A549 (cell line): ENCODE measurements at regions not wholly inside any gene's neighbourhood (a gene's known extent, or its start where the extent isn't known, plus 50 kb on each side); places are given as distances from the start of the nearest gene placed in this dataset.

Experiments
- ATAC-seq, 2 experiments: fragments of 200-7000 bp in 1 of 2; fragments of >200 bp in 1 of 2; cut with Nextera tagmentation in 1 of 2; cut with Tn5 transposase in 1 of 2; 3 replicates each; pipeline versions ENCODE4 v1.8.0 to v1.9.1; 2018 to 2020; ENCODE audit warnings: mild to moderate bottlenecking in 1 of 2, moderate library complexity in 1 of 2
- CTCF ChIA-PET: fragments of 300-600 bp; sonication (Branson Sonifier 250); formaldehyde crosslinking; extraction: SDS; loops from one replicate; lab custom pipeline; 2021; ENCODE audit warnings: antibody characterized with exemption, inconsistent platforms; lab: Yijun Ruan, JAX
- POLR2A ChIA-PET: fragments of 350-600 bp; formaldehyde crosslinking; extraction: SDS; loops from one replicate; lab custom pipeline; 2021; ENCODE audit warnings: antibody characterized with exemption, inconsistent platforms; lab: Yijun Ruan, JAX
- DNase-seq, 2 experiments: peaks; one replicate each; pipeline versions ENCODE4 v3.0.0 to v3.0.0-alpha.2; 2011 to 2016; ENCODE audit warnings: low read depth in 1 of 2, low spot score in 1 of 2
- FAIRE-seq: peaks from 2 replicates; lab custom pipeline; 2011; peaks lifted over from hg19 to GRCh38; lab: Jason Lieb, UNC
- H3K27ac ChIP-seq, 2 experiments: fragments of >200 bp; sonication (Bioruptor Twin); formaldehyde crosslinking; 3 replicates each; pipeline ENCODE4 v1.5.1; 2016 to 2017
- H3K4me1 ChIP-seq: fragments of >200 bp; sonication (Bioruptor Twin); formaldehyde crosslinking; 3 replicates; pipeline ENCODE4 v1.6.1; 2016
- H3K4me2 ChIP-seq: fragments of >200 bp; sonication (Bioruptor Twin); formaldehyde crosslinking; 3 replicates; pipeline ENCODE4 v1.6.1; 2016
- H3K4me3 ChIP-seq: fragments of >200 bp; sonication (Bioruptor Twin); formaldehyde crosslinking; 3 replicates; pipeline ENCODE4 v1.5.1; 2016
- H3K9me3 ChIP-seq: fragments of >200 bp; sonication (Bioruptor Twin); formaldehyde crosslinking; 3 replicates; pipeline ENCODE4 v1.6.1; 2016
- EHF ChIP-seq: fragments of 250-450 bp; sonication (Bioruptor Pico); IDR thresholded peaks from 2 replicates; pipeline ENCODE4 v1.5.0; 2020; ENCODE audit warnings: mild to moderate bottlenecking
- EHMT2 ChIP-seq: fragments of 200-600 bp; sonication (generic); IDR thresholded peaks from 2 replicates; pipeline ENCODE4 v1.6.1; 2016; ENCODE audit warnings: antibody characterized with exemption, low read depth, mild to moderate bottlenecking, moderate library complexity
- EP300 ChIP-seq, 2 experiments: fragments of >200 bp; sonication (Bioruptor Twin); formaldehyde crosslinking; IDR thresholded peaks; 2 replicates in 1 of 2; 3 replicates in 1 of 2; pipeline ENCODE4 v1.6.1; 2016 to 2017
- ESRRA ChIP-seq: fragments of 150-350 bp; IDR thresholded peaks from 2 replicates; pipeline ENCODE4 v1.6.1; 2014; ENCODE audit warnings: mild to moderate bottlenecking, low read length, borderline replicate concordance
- FOXS1 ChIP-seq: fragments of 250-450 bp; sonication (Bioruptor Pico); IDR thresholded peaks from 2 replicates; pipeline ENCODE4 v1.5.0; 2020; ENCODE audit warnings: mild to moderate bottlenecking, moderate library complexity
- GATA3 ChIP-seq: IDR thresholded peaks from 2 replicates; pipeline ENCODE4 v1.6.1; 2012; ENCODE audit warnings: borderline replicate concordance
- HOXA7 ChIP-seq: fragments of 250-450 bp; sonication (Bioruptor Pico); IDR thresholded peaks from 2 replicates; pipeline ENCODE4 v1.5.0; 2020; ENCODE audit warnings: mild to moderate bottlenecking, moderate library complexity
- HOXB5 ChIP-seq: fragments of 250-450 bp; sonication (Bioruptor Pico); IDR thresholded peaks from 2 replicates; pipeline ENCODE4 v1.5.0; 2020; ENCODE audit warnings: mild to moderate bottlenecking, moderate library complexity
- JUN ChIP-seq, 2 experiments: fragments of >200 bp; sonication (Bioruptor Twin); formaldehyde crosslinking; IDR thresholded peaks; 2 replicates in 1 of 2; 3 replicates in 1 of 2; pipeline ENCODE4 v1.6.1; 2016 to 2017
- KDM1A ChIP-seq: fragments of 200-600 bp; sonication (generic); IDR thresholded peaks from 2 replicates; pipeline ENCODE4 v1.6.1; 2016; ENCODE audit warnings: low read depth, mild to moderate bottlenecking
- MYC ChIP-seq: IDR thresholded peaks from 2 replicates; pipeline ENCODE4 v1.6.1; 2012; ENCODE audit warnings: mild to moderate bottlenecking, inconsistent platforms, low read length, improper control_type of control experiment, borderline replicate concordance
- NPAS2 ChIP-seq: fragments of 250-450 bp; sonication (Bioruptor Pico); IDR thresholded peaks from 2 replicates; pipeline ENCODE4 v1.8.0; 2022; ENCODE audit warnings: mild to moderate bottlenecking, moderate library complexity, borderline replicate concordance
- PHF8 ChIP-seq: fragments of 200-600 bp; sonication (generic); IDR thresholded peaks from 2 replicates; pipeline ENCODE4 v1.6.1; 2016; ENCODE audit warnings: low read depth, mild to moderate bottlenecking, antibody characterized with exemption, moderate library complexity, borderline replicate concordance
- POLR2A ChIP-seq: IDR thresholded peaks from 2 replicates; pipeline ENCODE4 v1.6.1; 2012; ENCODE audit warnings: mild to moderate bottlenecking, low read length
- RAD21 ChIP-seq, 2 experiments: fragments of >200 bp in 1 of 2; sonication (Bioruptor Twin) in 1 of 2; formaldehyde crosslinking in 1 of 2; IDR thresholded peaks in 1 of 2; conservative IDR thresholded peaks in 1 of 2; 2 replicates in 1 of 2; 3 replicates in 1 of 2; pipeline ENCODE4 v1.6.1; 2012 to 2018; ENCODE audit warnings: inconsistent platforms in 1 of 2
- RFX5 ChIP-seq: fragments of 450-650 bp; IDR thresholded peaks from 2 replicates; pipeline ENCODE4 v1.7.1; 2014; ENCODE audit warnings: antibody characterized with exemption, mild to moderate bottlenecking, moderate library complexity
- SMC3 ChIP-seq: fragments of >200 bp; sonication (Bioruptor Twin); formaldehyde crosslinking; IDR thresholded peaks from 3 replicates; pipeline ENCODE4 v1.6.1; 2018; ENCODE audit warnings: inconsistent platforms
- SREBF2 ChIP-seq: fragments of 450-650 bp; IDR thresholded peaks from 2 replicates; pipeline ENCODE4 v1.6.1; 2014; ENCODE audit warnings: mild to moderate bottlenecking, moderate library complexity
- ZC3H11A ChIP-seq: fragments of 450-650 bp; IDR thresholded peaks from 2 replicates; pipeline ENCODE4 v1.6.1; 2014; ENCODE audit warnings: antibody characterized with exemption, mild to moderate bottlenecking
- ZSCAN20 ChIP-seq: fragments of 250-450 bp; sonication (Bioruptor Pico); IDR thresholded peaks from 2 replicates; pipeline ENCODE4 v1.8.0; 2022; ENCODE audit warnings: mild to moderate bottlenecking, moderate library complexity
- WGBS: methylation state at CpG from one replicate; pipeline ENCODE4 v1.1.6; 2017; ENCODE audit errors: missing lambda C conversion rate; 5-methylcytosine and 5-hydroxymethylcytosine counted together
- TF ChIP-seq, protein P1 (sequence below): fragments of >200 bp; sonication (Bioruptor Twin); formaldehyde crosslinking; IDR thresholded peaks from 2 replicates; pipeline ENCODE4 v1.6.1; 2016
- TF ChIP-seq, protein P2 (sequence below): fragments of >200 bp; sonication (Bioruptor Twin); formaldehyde crosslinking; IDR thresholded peaks from 3 replicates; pipeline ENCODE4 v1.6.1; 2016
- TF ChIP-seq, protein P3 (sequence below): IDR thresholded peaks from 2 replicates; pipeline ENCODE4 v1.6.1; 2012; ENCODE audit warnings: low read depth, borderline replicate concordance
- TF ChIP-seq, protein P4 (sequence below): fragments of 200-600 bp; sonication (generic); IDR thresholded peaks from 2 replicates; pipeline ENCODE4 v1.6.1; 2016; ENCODE audit warnings: antibody characterized with exemption, mild to moderate bottlenecking, moderate library complexity
- TF ChIP-seq, protein P5 (sequence below): fragments of >200 bp; sonication (Bioruptor Twin); formaldehyde crosslinking; IDR thresholded peaks from 3 replicates; pipeline ENCODE4 v1.5.1; 2016
- TF ChIP-seq, protein P6 (sequence below): IDR thresholded peaks from 2 replicates; pipeline ENCODE4 v1.6.1; 2012
- TF ChIP-seq, protein P7 (sequence below): fragments of 150-350 bp; IDR thresholded peaks from 2 replicates; pipeline ENCODE4 v1.6.1; 2014; ENCODE audit warnings: low read depth, mild to moderate bottlenecking, low read length

DNA sequence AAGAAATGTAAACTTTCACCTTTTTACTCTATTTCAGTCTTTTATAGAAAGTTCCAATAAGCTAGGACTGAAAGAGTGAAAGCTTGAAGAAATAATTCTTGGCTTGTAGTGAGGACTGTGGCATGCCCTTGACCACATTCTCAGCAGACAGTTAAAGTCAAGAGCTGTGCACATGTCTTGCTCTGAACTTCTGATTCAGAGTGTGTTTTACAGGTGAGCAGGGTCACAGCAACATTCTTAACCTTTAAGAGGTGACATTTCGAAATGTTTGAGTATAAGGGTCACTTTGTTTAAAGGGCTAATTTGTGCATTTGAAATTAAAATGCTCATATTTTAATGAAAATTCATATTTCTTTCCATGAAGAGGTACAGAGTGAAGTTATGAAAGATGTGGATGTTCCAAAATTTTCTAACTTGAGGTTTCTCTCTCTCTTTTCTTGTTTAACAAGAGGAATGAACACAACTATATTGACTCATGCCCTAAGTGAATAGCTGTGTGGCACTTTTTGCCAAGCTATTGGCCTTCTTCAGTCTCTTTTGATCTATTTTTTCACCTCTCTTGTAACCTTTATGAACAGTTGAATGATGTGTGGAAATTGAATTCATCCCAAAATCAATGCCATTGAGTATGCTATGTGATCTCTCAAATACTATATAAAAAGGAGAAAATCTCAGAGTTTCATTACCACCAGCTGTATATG, 918.1 kb downstream of the ADGRL2 start:
- no peak for TF ChIP-seq ESRRA
- no peak for TF ChIP-seq MYC
- TF ChIP-seq FOXS1: no peak
- no peak for TF ChIP-seq KDM1A
- TF ChIP-seq, protein P1, sequence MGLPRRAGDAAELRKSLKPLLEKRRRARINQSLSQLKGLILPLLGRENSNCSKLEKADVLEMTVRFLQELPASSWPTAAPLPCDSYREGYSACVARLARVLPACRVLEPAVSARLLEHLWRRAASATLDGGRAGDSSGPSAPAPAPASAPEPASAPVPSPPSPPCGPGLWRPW: no peak
- TF ChIP-seq POLR2A: no peak
- TF ChIP-seq, protein P2, sequence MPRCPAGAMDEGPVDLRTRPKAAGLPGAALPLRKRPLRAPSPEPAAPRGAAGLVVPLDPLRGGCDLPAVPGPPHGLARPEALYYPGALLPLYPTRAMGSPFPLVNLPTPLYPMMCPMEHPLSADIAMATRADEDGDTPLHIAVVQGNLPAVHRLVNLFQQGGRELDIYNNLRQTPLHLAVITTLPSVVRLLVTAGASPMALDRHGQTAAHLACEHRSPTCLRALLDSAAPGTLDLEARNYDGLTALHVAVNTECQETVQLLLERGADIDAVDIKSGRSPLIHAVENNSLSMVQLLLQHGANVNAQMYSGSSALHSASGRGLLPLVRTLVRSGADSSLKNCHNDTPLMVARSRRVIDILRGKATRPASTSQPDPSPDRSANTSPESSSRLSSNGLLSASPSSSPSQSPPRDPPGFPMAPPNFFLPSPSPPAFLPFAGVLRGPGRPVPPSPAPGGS: no peak
- TF ChIP-seq, protein P3, sequence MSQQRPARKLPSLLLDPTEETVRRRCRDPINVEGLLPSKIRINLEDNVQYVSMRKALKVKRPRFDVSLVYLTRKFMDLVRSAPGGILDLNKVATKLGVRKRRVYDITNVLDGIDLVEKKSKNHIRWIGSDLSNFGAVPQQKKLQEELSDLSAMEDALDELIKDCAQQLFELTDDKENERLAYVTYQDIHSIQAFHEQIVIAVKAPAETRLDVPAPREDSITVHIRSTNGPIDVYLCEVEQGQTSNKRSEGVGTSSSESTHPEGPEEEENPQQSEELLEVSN: no peak
- no peak for TF ChIP-seq GATA3
- no peak for TF ChIP-seq SMC3
- TF ChIP-seq, protein P4, sequence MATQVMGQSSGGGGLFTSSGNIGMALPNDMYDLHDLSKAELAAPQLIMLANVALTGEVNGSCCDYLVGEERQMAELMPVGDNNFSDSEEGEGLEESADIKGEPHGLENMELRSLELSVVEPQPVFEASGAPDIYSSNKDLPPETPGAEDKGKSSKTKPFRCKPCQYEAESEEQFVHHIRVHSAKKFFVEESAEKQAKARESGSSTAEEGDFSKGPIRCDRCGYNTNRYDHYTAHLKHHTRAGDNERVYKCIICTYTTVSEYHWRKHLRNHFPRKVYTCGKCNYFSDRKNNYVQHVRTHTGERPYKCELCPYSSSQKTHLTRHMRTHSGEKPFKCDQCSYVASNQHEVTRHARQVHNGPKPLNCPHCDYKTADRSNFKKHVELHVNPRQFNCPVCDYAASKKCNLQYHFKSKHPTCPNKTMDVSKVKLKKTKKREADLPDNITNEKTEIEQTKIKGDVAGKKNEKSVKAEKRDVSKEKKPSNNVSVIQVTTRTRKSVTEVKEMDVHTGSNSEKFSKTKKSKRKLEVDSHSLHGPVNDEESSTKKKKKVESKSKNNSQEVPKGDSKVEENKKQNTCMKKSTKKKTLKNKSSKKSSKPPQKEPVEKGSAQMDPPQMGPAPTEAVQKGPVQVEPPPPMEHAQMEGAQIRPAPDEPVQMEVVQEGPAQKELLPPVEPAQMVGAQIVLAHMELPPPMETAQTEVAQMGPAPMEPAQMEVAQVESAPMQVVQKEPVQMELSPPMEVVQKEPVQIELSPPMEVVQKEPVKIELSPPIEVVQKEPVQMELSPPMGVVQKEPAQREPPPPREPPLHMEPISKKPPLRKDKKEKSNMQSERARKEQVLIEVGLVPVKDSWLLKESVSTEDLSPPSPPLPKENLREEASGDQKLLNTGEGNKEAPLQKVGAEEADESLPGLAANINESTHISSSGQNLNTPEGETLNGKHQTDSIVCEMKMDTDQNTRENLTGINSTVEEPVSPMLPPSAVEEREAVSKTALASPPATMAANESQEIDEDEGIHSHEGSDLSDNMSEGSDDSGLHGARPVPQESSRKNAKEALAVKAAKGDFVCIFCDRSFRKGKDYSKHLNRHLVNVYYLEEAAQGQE: no peak
- no peak for TF ChIP-seq ZC3H11A
- TF ChIP-seq NPAS2: no peak
- no peak for TF ChIP-seq ZSCAN20 (CRISPR knock-in tag)
- TF ChIP-seq, protein P5, sequence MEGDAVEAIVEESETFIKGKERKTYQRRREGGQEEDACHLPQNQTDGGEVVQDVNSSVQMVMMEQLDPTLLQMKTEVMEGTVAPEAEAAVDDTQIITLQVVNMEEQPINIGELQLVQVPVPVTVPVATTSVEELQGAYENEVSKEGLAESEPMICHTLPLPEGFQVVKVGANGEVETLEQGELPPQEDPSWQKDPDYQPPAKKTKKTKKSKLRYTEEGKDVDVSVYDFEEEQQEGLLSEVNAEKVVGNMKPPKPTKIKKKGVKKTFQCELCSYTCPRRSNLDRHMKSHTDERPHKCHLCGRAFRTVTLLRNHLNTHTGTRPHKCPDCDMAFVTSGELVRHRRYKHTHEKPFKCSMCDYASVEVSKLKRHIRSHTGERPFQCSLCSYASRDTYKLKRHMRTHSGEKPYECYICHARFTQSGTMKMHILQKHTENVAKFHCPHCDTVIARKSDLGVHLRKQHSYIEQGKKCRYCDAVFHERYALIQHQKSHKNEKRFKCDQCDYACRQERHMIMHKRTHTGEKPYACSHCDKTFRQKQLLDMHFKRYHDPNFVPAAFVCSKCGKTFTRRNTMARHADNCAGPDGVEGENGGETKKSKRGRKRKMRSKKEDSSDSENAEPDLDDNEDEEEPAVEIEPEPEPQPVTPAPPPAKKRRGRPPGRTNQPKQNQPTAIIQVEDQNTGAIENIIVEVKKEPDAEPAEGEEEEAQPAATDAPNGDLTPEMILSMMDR: no peak
- no peak for TF ChIP-seq JUN (IDR thresholded peaks at IDR 0.05)
- TF ChIP-seq HOXA7 (CRISPR knock-in tag): no peak
- no peak for TF ChIP-seq EP300 (IDR thresholded peaks at IDR 0.05)
- TF ChIP-seq EHMT2: no peak
- no peak for TF ChIP-seq RFX5
- Histone ChIP-seq H3K4me3 (no peak overlapping the region), H3K9me3 (no peaks in the 10 kb centered on the region), H3K27ac (no peak overlapping the region), H3K4me2 (no peak overlapping the region), H3K4me1 (no peaks in the 10 kb centered on the region)
- ChIA-PET CTCF (no interaction called here), POLR2A (no interaction called here)
- no peak for DNase-seq
- no peak for ATAC-seq
- FAIRE-seq: no peak
- WGBS: 0% methylated on average over 1 of the region's 1 CpG

DNA sequence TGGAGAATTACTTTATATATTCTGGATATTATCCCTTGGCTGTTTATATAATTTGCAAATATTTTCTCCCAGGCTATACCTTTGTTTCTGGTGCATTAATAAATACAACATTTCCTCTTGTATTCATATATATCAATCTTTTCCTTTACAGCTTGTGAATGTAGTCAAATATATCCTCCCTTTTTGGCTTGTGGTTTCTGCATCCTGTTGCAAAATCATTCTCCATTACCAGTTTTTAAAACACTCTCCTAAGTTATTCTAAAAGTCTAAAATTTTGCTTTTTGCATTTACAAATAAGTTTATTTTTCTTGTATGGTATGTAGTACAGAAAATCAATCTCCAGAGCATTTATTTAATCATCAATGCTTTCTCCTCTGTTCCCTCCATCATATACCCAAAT, 909.4 kb downstream of the ADGRL2 start:
- DNase-seq (no peak), ATAC-seq (no peak), FAIRE-seq (no peak)
- TF ChIP-seq EHF (CRISPR knock-in tag): no peak
- TF ChIP-seq, protein P6, sequence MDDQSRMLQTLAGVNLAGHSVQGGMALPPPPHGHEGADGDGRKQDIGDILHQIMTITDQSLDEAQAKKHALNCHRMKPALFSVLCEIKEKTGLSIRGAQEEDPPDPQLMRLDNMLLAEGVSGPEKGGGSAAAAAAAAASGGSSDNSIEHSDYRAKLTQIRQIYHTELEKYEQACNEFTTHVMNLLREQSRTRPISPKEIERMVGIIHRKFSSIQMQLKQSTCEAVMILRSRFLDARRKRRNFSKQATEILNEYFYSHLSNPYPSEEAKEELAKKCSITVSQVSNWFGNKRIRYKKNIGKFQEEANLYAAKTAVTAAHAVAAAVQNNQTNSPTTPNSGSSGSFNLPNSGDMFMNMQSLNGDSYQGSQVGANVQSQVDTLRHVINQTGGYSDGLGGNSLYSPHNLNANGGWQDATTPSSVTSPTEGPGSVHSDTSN: no peak
- no peak for TF ChIP-seq RAD21 (conservative IDR thresholded peaks at IDR 0.05 in 1 of 2, IDR thresholded peaks at IDR 0.05 in 1 of 2)
- TF ChIP-seq HOXB5 (CRISPR knock-in tag): no peak
- no peak for TF ChIP-seq SMC3
- no peak for TF ChIP-seq KDM1A
- TF ChIP-seq PHF8: no peak
- no peak for TF ChIP-seq EHMT2
- TF ChIP-seq SREBF2: no peak
- TF ChIP-seq, protein P7, sequence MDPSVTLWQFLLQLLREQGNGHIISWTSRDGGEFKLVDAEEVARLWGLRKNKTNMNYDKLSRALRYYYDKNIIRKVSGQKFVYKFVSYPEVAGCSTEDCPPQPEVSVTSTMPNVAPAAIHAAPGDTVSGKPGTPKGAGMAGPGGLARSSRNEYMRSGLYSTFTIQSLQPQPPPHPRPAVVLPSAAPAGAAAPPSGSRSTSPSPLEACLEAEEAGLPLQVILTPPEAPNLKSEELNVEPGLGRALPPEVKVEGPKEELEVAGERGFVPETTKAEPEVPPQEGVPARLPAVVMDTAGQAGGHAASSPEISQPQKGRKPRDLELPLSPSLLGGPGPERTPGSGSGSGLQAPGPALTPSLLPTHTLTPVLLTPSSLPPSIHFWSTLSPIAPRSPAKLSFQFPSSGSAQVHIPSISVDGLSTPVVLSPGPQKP: no peak
- Histone ChIP-seq H3K27ac (no peak overlapping the region), H3K4me2 (no peak overlapping the region), H3K4me1 (no peaks in the 10 kb centered on the region), H3K9me3 (no peaks in the 10 kb centered on the region), H3K4me3 (no peak overlapping the region)
- ChIA-PET POLR2A (no interaction called here), CTCF (no interaction called here)
